Dendritic cell treated with granulocyte-macrophage colony-stimulating factor and Interleukin-4, amounts not matched to agents 40 ng/mL and 50 ng/mL, for 4 days (primary cell): ENCODE measurements at regions not wholly inside any gene's neighbourhood (a gene's known extent, or its start where the extent isn't known, plus 50 kb on each side); places are given as distances from the start of the nearest gene placed in this dataset.
"Not testable (repeated sequence)": the region's sequence is repeated elsewhere in the genome, so short reads cannot be mapped to it uniquely, and the experiment has no call there.

ENCODE experiments used
- H3K27ac Mint-ChIP-seq: one replicate; pipeline ENCODE4 v1.8.0; 2022; ENCODE audit warnings: mild to moderate bottlenecking, mixed read lengths
- H3K27me3 Mint-ChIP-seq: one replicate; pipeline ENCODE4 v1.8.0; 2022; ENCODE audit warnings: mild to moderate bottlenecking, mixed read lengths
- H3K36me3 Mint-ChIP-seq: one replicate; pipeline ENCODE4 v1.8.0; 2022; ENCODE audit warnings: low read depth, mixed read lengths
- H3K4me1 Mint-ChIP-seq: one replicate; pipeline ENCODE4 v1.8.0; 2022; ENCODE audit warnings: low read depth, mixed read lengths
- H3K4me3 Mint-ChIP-seq: one replicate; pipeline ENCODE4 v1.8.0; 2022; ENCODE audit warnings: mild to moderate bottlenecking, moderate library complexity, mixed read lengths
- H3K9me3 Mint-ChIP-seq: one replicate; pipeline ENCODE4 v1.8.0; 2022; ENCODE audit warnings: mixed read lengths
- intact Hi-C: fragments of 100-400 bp; cut with micrococcal nuclease; formaldehyde crosslinking; loops from one replicate; pipeline ENCODE4 v1.15.0; 2022

- Mint-ChIP-seq H3K27ac (no peak overlapping the region), H3K36me3 (no peaks in the 10 kb centered on the region), H3K4me1 (peaks cover 19% of the 10 kb centered on the region), H3K9me3 (no peaks in the 10 kb centered on the region), H3K27me3 (no peaks in the 10 kb centered on the region), H3K4me3 (no peak overlapping the region)
- intact Hi-C loops = no loop called here
These were observed 57.9 kb downstream of the HINT1 start for GRCh38 chr5:131107128-131107527.

GRCh38 chr5:131104169-131104808 is 60.8 kb downstream of the HINT1 start:
- Mint-ChIP-seq H3K9me3 (no peaks in the 10 kb centered on the region), H3K4me1 (peaks cover 14% of the 10 kb centered on the region), H3K36me3 (no peaks in the 10 kb centered on the region), H3K27ac (no peak overlapping the region), H3K4me3 (no peak overlapping the region), H3K27me3 (no peaks in the 10 kb centered on the region)
- intact Hi-C loops = no loop called here

- Mint-ChIP-seq H3K27me3 (no peaks in the 10 kb centered on the region), H3K27ac (no peak overlapping the region), H3K4me1 (no peaks in the 10 kb centered on the region), H3K9me3 (no peaks in the 10 kb centered on the region), H3K36me3 (no peaks in the 10 kb centered on the region), H3K4me3 (no peak overlapping the region)
- intact Hi-C loops = no loop called here
These were observed 68.0 kb downstream of the HINT1 start for GRCh38 chr5:131096774-131097710.

- intact Hi-C loops, H3K36me3 Mint-ChIP-seq, H3K4me1 Mint-ChIP-seq, H3K4me3 Mint-ChIP-seq, H3K27me3 Mint-ChIP-seq, H3K9me3 Mint-ChIP-seq, H3K27ac Mint-ChIP-seq: not testable (repeated sequence)
These were observed 69.5 kb downstream of the HINT1 start for GRCh38 chr5:131095561-131095960.

GRCh38 chr5:131084436-131084835 is 80.6 kb downstream of the HINT1 start:
- Mint-ChIP-seq H3K36me3 (no peaks in the 10 kb centered on the region), H3K4me3 (no peak overlapping the region), H3K4me1 (peaks cover 16% of the 10 kb centered on the region), H3K27me3 (no peaks in the 10 kb centered on the region), H3K27ac (no peak overlapping the region), H3K9me3 (peaks cover 22% of the 10 kb centered on the region)
- intact Hi-C loops = no loop called here

GRCh38 chr5:131081913-131082488 is 83.1 kb downstream of the HINT1 start:
- Mint-ChIP-seq H3K27ac (no peak overlapping the region), H3K27me3 (no peaks in the 10 kb centered on the region), H3K9me3 (peaks cover 3% of the 10 kb centered on the region), H3K36me3 (no peaks in the 10 kb centered on the region), H3K4me3 (no peak overlapping the region), H3K4me1 (peaks cover 16% of the 10 kb centered on the region)
- intact Hi-C loops = no loop called here

GRCh38 chr5:131081374-131081773 is 83.7 kb downstream of the HINT1 start:
- Mint-ChIP-seq H3K9me3 (no peaks in the 10 kb centered on the region), H3K4me1 (peaks cover 16% of the 10 kb centered on the region), H3K27ac (no peak overlapping the region), H3K4me3 (no peak overlapping the region), H3K27me3 (no peaks in the 10 kb centered on the region), H3K36me3 (no peaks in the 10 kb centered on the region)
- intact Hi-C loops = no loop called here

- H3K36me3 Mint-ChIP-seq = no peaks in the 10 kb centered on the region
- intact Hi-C loops = no loop called here
- no peak overlapping the region for H3K4me3 Mint-ChIP-seq
- H3K9me3 Mint-ChIP-seq = no peaks in the 10 kb centered on the region
- no peaks in the 10 kb centered on the region for H3K27me3 Mint-ChIP-seq
- H3K4me1 Mint-ChIP-seq = peaks cover 8% of the 10 kb centered on the region
- no peak overlapping the region for H3K27ac Mint-ChIP-seq
These were observed 85.8 kb downstream of the HINT1 start for GRCh38 chr5:131079232-131079631.

GRCh38 chr5:131068893-131069643 is 96.0 kb downstream of the HINT1 start:
- Mint-ChIP-seq H3K36me3 (peaks cover 9% of the 10 kb centered on the region), H3K9me3 (peaks cover 21% of the 10 kb centered on the region), H3K4me1 (peaks cover 36% of the 10 kb centered on the region), H3K27ac (peak overlapping the region; percentile 49), H3K27me3 (no peaks in the 10 kb centered on the region), H3K4me3 (no peak overlapping the region)
- intact Hi-C loops = no loop called here

- Mint-ChIP-seq H3K36me3 (peaks cover 9% of the 10 kb centered on the region), H3K9me3 (peaks cover 21% of the 10 kb centered on the region), H3K4me1 (peaks cover 36% of the 10 kb centered on the region), H3K27ac (peak overlapping the region; percentile 4), H3K27me3 (no peaks in the 10 kb centered on the region), H3K4me3 (no peak overlapping the region)
- intact Hi-C loops = no loop called here
These were observed 97.0 kb downstream of the HINT1 start for GRCh38 chr5:131068076-131068475.

- no peaks in the 10 kb centered on the region for H3K27me3 Mint-ChIP-seq
- H3K36me3 Mint-ChIP-seq = peaks cover 9% of the 10 kb centered on the region
- peak overlapping the region; percentile 4 for H3K27ac Mint-ChIP-seq
- H3K4me3 Mint-ChIP-seq = no peak overlapping the region
- H3K4me1 Mint-ChIP-seq = peaks cover 36% of the 10 kb centered on the region
- intact Hi-C loops = no loop called here
- peaks cover 21% of the 10 kb centered on the region for H3K9me3 Mint-ChIP-seq
These were observed 97.4 kb downstream of the HINT1 start for GRCh38 chr5:131067636-131068035.

- intact Hi-C loops = no loop called here
- peaks cover 9% of the 10 kb centered on the region for H3K36me3 Mint-ChIP-seq
- peak overlapping the region; percentile 47 for H3K27ac Mint-ChIP-seq
- peaks cover 49% of the 10 kb centered on the region for H3K4me1 Mint-ChIP-seq
- peaks cover 21% of the 10 kb centered on the region for H3K9me3 Mint-ChIP-seq
- H3K4me3 Mint-ChIP-seq = no peak overlapping the region
- no peaks in the 10 kb centered on the region for H3K27me3 Mint-ChIP-seq
These were observed 100.2 kb downstream of the HINT1 start for GRCh38 chr5:131064669-131065371.

GRCh38 chr5:131042021-131042789 is 122.9 kb downstream of the HINT1 start:
- no peak overlapping the region for H3K4me3 Mint-ChIP-seq
- no peaks in the 10 kb centered on the region for H3K27me3 Mint-ChIP-seq
- intact Hi-C loops = no loop called here
- no peak overlapping the region for H3K27ac Mint-ChIP-seq
- H3K4me1 Mint-ChIP-seq = no peaks in the 10 kb centered on the region
- H3K36me3 Mint-ChIP-seq = no peaks in the 10 kb centered on the region
- H3K9me3 Mint-ChIP-seq = peaks cover 12% of the 10 kb centered on the region
